Mesenchymal stem cell (in vitro differentiated cells and primary cell): ENCODE measurements at regions not wholly inside any gene's neighbourhood (a gene's known extent, or its start where the extent isn't known, plus 50 kb on each side); places are given as distances from the start of the nearest gene placed in this dataset.
"Not testable (repeated sequence)": the region's sequence is repeated elsewhere in the genome, so short reads cannot be mapped to it uniquely, and the experiment has no call there.

Source experiments
- DNase-seq: peaks from one replicate; pipeline ENCODE4 v3.0.0-alpha.2; 2013
- H2AFZ ChIP-seq: one replicate; pipeline ENCODE4 v1.6.1; 2013; ENCODE audit warnings: low read depth, mild to moderate bottlenecking, control low read depth, inconsistent platforms, low read length, moderate library complexity
- H2AK5ac ChIP-seq: 2 replicates; pipeline ENCODE4 v1.6.1; 2013; ENCODE audit warnings: low read length, moderate library complexity, mild to moderate bottlenecking, inconsistent platforms; ENCODE audit not compliant: severe bottlenecking
- H2BK120ac ChIP-seq: one replicate; pipeline ENCODE4 v1.6.1; 2013; ENCODE audit warnings: low read depth, mild to moderate bottlenecking, inconsistent platforms, low read length, moderate library complexity
- H2BK12ac ChIP-seq, 2 experiments: one replicate each; pipeline ENCODE4 v1.6.1; 2013; ENCODE audit warnings: inconsistent platforms in 2 of 2, low read length in 2 of 2, mild to moderate bottlenecking in 2 of 2, moderate library complexity in 2 of 2, control low read depth in 1 of 2
- H2BK15ac ChIP-seq: one replicate; pipeline ENCODE4 v1.6.1; 2013; ENCODE audit warnings: mild to moderate bottlenecking, low read depth, inconsistent platforms; ENCODE audit not compliant: poor library complexity, severe bottlenecking
- H2BK5ac ChIP-seq: 2 replicates; pipeline ENCODE4 v1.6.1; 2013; ENCODE audit warnings: low read depth, mild to moderate bottlenecking, low read length, control low read depth, inconsistent platforms; ENCODE audit not compliant: poor library complexity, severe bottlenecking
- H3K14ac ChIP-seq, 2 experiments: one replicate each; pipeline ENCODE4 v1.6.1; 2013; ENCODE audit warnings: inconsistent platforms in 2 of 2, low read length in 2 of 2, control low read depth in 1 of 2, mild to moderate bottlenecking in 1 of 2, moderate library complexity in 1 of 2
- H3K18ac ChIP-seq, 2 experiments: one replicate each; pipeline ENCODE4 v1.6.1; 2013; ENCODE audit warnings: inconsistent platforms in 2 of 2, low read length in 2 of 2, control low read depth in 1 of 2, low read depth in 1 of 2, mild to moderate bottlenecking in 1 of 2
- H3K23ac ChIP-seq, 2 experiments: one replicate each; pipeline ENCODE4 v1.6.1; 2013; ENCODE audit warnings: inconsistent platforms in 2 of 2, low read length in 2 of 2, mild to moderate bottlenecking in 2 of 2, moderate library complexity in 2 of 2, control low read depth in 1 of 2
- H3K27ac ChIP-seq: 2 replicates; pipeline ENCODE4 v1.5.1; 2013; ENCODE audit warnings: mild to moderate bottlenecking, moderate library complexity, low read length, control low read depth, inconsistent platforms; ENCODE audit not compliant: poor library complexity, severe bottlenecking
- H3K27me3 ChIP-seq, 2 experiments: 2 replicates each; pipeline versions ENCODE4 v1.6.1 to v1.7.0; 2013; ENCODE audit warnings: low read length in 2 of 2, mild to moderate bottlenecking in 2 of 2, moderate library complexity in 2 of 2, control low read depth in 1 of 2, inconsistent platforms in 1 of 2; ENCODE audit not compliant: control insufficient read depth in 1 of 2, insufficient read depth in 1 of 2
- H3K36me3 ChIP-seq, 2 experiments: 2 replicates each; pipeline versions ENCODE4 v1.6.1 to v1.7.0; 2013; ENCODE audit warnings: low read length in 2 of 2, control low read depth in 1 of 2, inconsistent platforms in 1 of 2, low read depth in 1 of 2, mild to moderate bottlenecking in 1 of 2; ENCODE audit not compliant: insufficient read depth in 2 of 2, control insufficient read depth in 1 of 2
- H3K4ac ChIP-seq, 2 experiments: one replicate each; pipeline ENCODE4 v1.6.1; 2013; ENCODE audit warnings: inconsistent platforms in 2 of 2, low read length in 2 of 2, mild to moderate bottlenecking in 2 of 2, moderate library complexity in 2 of 2, control low read depth in 1 of 2, low read depth in 1 of 2
- H3K4me1 ChIP-seq: 2 replicates; pipeline ENCODE4 v1.6.1; 2013; ENCODE audit warnings: low read depth, low read length, control low read depth; ENCODE audit not compliant: control insufficient read depth, insufficient read depth
- H3K4me2 ChIP-seq: 2 replicates; pipeline ENCODE4 v1.6.1; 2013; ENCODE audit warnings: low read length, mild to moderate bottlenecking, inconsistent platforms; ENCODE audit not compliant: poor library complexity, severe bottlenecking
- H3K4me3 ChIP-seq, 2 experiments: 2 replicates each; pipeline versions ENCODE4 v1.5.1 to v1.7.0; 2013; ENCODE audit warnings: low read length in 2 of 2, mild to moderate bottlenecking in 2 of 2, control low read depth in 1 of 2, low read depth in 1 of 2; ENCODE audit not compliant: insufficient read depth in 1 of 2
- H3K79me1 ChIP-seq: replicated peaks from 2 replicates; pipeline ENCODE4 v1.6.1; 2013; ENCODE audit warnings: mild to moderate bottlenecking, control low read depth, low read length, inconsistent platforms; ENCODE audit not compliant: poor library complexity, severe bottlenecking
- H3K9ac ChIP-seq: 2 replicates; pipeline ENCODE4 v1.7.0; 2013; ENCODE audit warnings: mild to moderate bottlenecking, low read length, moderate library complexity
- H3K9me3 ChIP-seq: 2 replicates; pipeline ENCODE4 v1.7.0; 2013; ENCODE audit warnings: mild to moderate bottlenecking, low read length; ENCODE audit not compliant: control insufficient read depth
- H4K8ac ChIP-seq: one replicate; pipeline ENCODE4 v1.6.1; 2013; ENCODE audit warnings: inconsistent platforms, mild to moderate bottlenecking, low read length, moderate library complexity
- H4K91ac ChIP-seq: one replicate; pipeline ENCODE4 v1.6.1; 2013; ENCODE audit warnings: mild to moderate bottlenecking, low read length, inconsistent platforms
- WGBS: methylation state at CpG from one replicate; pipeline ENCODE4 v1.1.7; 2013; ENCODE audit warnings: mixed read lengths; 5-methylcytosine and 5-hydroxymethylcytosine counted together

DNA sequence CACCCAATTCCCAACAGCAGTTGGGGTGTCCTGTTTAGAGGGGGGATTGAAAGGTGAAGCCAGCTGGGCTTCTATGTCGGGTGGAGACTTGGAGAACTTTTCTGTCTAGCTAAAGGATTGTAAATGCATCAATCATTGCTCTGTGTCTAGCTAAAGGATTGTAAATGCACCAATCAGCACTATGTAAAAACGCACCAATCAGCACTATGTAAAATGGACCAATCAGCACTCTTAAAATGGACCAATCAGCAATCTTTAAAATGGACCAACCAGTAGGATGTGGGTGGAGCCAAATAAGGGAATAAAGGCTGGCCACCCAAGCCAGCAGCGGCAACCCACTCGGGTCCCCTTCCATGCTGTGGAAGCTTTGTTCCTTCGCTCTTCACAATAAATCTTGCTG lies 1518.6 kb upstream of the RAG2 start:
- H3K23ac ChIP-seq, H3K4me1 ChIP-seq, H3K14ac ChIP-seq, H2AFZ ChIP-seq, H4K8ac ChIP-seq, DNase-seq, H2BK120ac ChIP-seq, H3K9ac ChIP-seq, H2AK5ac ChIP-seq, H3K9me3 ChIP-seq, H2BK12ac ChIP-seq, H3K4ac ChIP-seq, H3K4me2 ChIP-seq, H4K91ac ChIP-seq, H3K36me3 ChIP-seq, H3K18ac ChIP-seq, H2BK5ac ChIP-seq, H2BK15ac ChIP-seq, H3K4me3 ChIP-seq, H3K79me1 ChIP-seq, H3K27me3 ChIP-seq, H3K27ac ChIP-seq: not testable (repeated sequence)
- 100% methylated on average over 4 of the region's 5 CpGs for WGBS

DNA sequence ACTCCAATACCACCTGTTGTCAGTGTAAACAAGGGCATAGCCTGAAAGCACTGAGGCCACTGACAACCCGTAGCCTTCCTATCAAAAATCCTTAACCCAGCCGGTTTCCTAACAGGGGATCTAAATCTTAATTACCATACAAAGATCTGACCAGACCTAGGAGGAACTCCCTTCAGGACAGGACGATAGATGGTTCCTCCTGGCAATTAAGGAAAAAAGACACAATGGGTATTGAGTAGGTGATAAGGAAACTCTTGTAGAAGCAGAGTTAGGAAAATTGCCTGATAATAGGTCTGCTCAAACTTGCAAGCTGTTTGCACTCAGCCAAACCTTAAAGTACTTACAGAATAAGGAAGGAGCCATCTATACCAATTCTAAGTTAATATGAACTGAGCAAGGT lies 1517.3 kb upstream of the RAG2 start:
- H2AK5ac ChIP-seq, H3K4me2 ChIP-seq: not testable (repeated sequence)

DNA sequence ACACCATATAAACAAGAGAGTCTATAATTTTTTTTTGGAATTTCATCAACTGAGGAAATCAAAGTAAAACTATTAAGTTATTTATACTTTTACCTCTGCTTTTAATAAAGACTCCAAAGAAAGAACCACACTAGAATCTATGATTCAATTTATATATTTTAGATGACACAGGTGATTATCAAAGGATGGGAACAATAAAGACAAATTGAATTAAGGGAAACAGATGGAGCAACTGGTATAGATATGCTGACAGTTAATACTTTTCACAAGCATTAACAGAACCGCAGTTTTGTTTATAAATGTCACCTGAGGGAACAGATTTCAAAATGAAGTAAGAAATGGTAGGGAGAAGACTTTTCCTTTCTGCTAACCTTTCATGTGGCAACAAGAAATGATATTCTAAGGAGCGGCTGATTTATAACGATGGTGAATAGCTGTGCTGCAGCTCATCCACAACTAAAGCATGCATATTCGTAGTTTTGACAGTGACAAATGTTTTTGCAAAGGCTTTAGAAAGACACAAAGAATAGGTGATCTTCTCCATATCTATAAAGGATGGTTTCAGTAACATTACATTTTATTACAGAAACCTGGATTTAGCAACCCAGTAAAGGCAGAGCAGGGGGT lies 1502.9 kb upstream of the RAG2 start:
- H2AK5ac ChIP-seq = no peak overlapping the region
- no peaks in the 10 kb centered on the region for H3K79me1 ChIP-seq
- no peaks in the 10 kb centered on the region for H3K27me3 ChIP-seq
- no peak overlapping the region for H3K27ac ChIP-seq
- H2BK120ac ChIP-seq = no peak overlapping the region
- no peak overlapping the region for H3K14ac ChIP-seq
- H3K4me2 ChIP-seq = no peak overlapping the region
- no peak overlapping the region for H3K4ac ChIP-seq
- H4K91ac ChIP-seq = no peak overlapping the region
- no peak overlapping the region for H2BK5ac ChIP-seq
- WGBS = 93% methylated on average over 4 of the region's 4 CpGs
- H3K9ac ChIP-seq = no peak overlapping the region
- H3K4me1 ChIP-seq = no peaks in the 10 kb centered on the region
- H3K9me3 ChIP-seq = no peaks in the 10 kb centered on the region
- no peak for DNase-seq
- H2BK12ac ChIP-seq = no peak overlapping the region
- no peaks in the 10 kb centered on the region for H3K36me3 ChIP-seq
- H3K18ac ChIP-seq = no peak overlapping the region
- no peak overlapping the region for H2AFZ ChIP-seq
- H2BK15ac ChIP-seq = no peak overlapping the region
- H3K4me3 ChIP-seq = no peak overlapping the region
- H4K8ac ChIP-seq = no peak overlapping the region
- H3K23ac ChIP-seq = no peak overlapping the region

More for the DNA sequence above, 1517.3 kb upstream of the RAG2 start:
- H2BK12ac ChIP-seq, H3K27me3 ChIP-seq, H3K18ac ChIP-seq, H4K8ac ChIP-seq, H3K4me1 ChIP-seq, H2BK5ac ChIP-seq, H3K4me3 ChIP-seq, H3K9ac ChIP-seq, H4K91ac ChIP-seq, H2BK120ac ChIP-seq, H3K14ac ChIP-seq, H3K27ac ChIP-seq, DNase-seq, H3K36me3 ChIP-seq, H3K9me3 ChIP-seq, H3K79me1 ChIP-seq, H2AFZ ChIP-seq, H2BK15ac ChIP-seq, H3K23ac ChIP-seq, H3K4ac ChIP-seq: not testable (repeated sequence)
- 51% methylated on average over 3 of the region's 3 CpGs for WGBS

DNA sequence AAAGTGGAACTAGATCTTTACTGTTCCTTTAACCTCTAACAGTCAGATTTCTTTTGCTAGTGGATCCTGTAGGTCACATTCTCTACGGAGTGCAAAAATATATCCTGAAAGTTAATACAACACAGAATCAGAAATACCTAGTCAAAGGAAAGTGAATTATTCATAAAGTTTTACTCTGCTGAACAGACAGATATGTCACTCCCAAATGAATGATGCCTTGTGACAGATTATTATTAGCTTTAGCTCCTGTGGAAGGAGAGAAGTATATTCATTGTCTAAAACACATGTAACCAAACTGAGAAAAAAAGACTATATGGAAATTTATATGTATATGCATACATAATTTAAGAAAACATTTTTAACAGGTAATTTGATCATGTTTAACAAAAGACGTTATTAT lies 1497.2 kb upstream of the RAG2 start:
- Histone ChIP-seq H3K4me2 (no peak overlapping the region), H3K9ac (no peak overlapping the region), H3K27ac (no peak overlapping the region), H3K79me1 (no peaks in the 10 kb centered on the region), H4K8ac (no peak overlapping the region), H2AK5ac (no peak overlapping the region), H3K4ac (no peak overlapping the region), H2BK5ac (no peak overlapping the region), H3K18ac (no peak overlapping the region), H3K14ac (no peak overlapping the region), H3K9me3 (peaks cover 10% of the 10 kb centered on the region), H2AFZ (no peak overlapping the region), H2BK12ac (no peak overlapping the region), H3K36me3 (no peaks in the 10 kb centered on the region), H3K4me3 (no peak overlapping the region), H3K27me3 (no peaks in the 10 kb centered on the region), H3K4me1 (no peaks in the 10 kb centered on the region), H3K23ac (no peak overlapping the region), H2BK15ac (no peak overlapping the region), H2BK120ac (no peak overlapping the region), H4K91ac (no peak overlapping the region)
- WGBS = no CpG with 5 or more reads among the region's 2 CpGs
- no peak for DNase-seq
